Endothelial cell of umbilical vein (primary cell): ENCODE measurements at regions not wholly inside any gene's neighbourhood (a gene's known extent, or its start where the extent isn't known, plus 50 kb on each side); places are given as distances from the start of the nearest gene placed in this dataset.

Experiments used
- BruUV-seq: library from RNA; stranded (reverse); fragments of 400-500 nt; replicated peaks from 2 replicates; lab custom pipeline; 2021; lab: Mats Ljungman, UMichigan
- CTCF ChIA-PET: fragments of 300-600, 350-600 bp; sonication (Branson Sonifier 250); formaldehyde crosslinking; loops from one replicate; lab custom pipeline; 2021; ENCODE audit warnings: antibody characterized with exemption, inconsistent platforms; lab: Charles Lee
- POLR2A ChIA-PET: fragments of 300-600, 350-600 bp; sonication (Branson Sonifier 250); formaldehyde crosslinking; loops from one replicate; lab custom pipeline; 2021; ENCODE audit warnings: antibody characterized with exemption, inconsistent platforms; lab: Charles Lee
- DNase-seq: peaks from one replicate; pipeline ENCODE4 v3.0.0-alpha.2; 2011; ENCODE audit warnings: low read depth, low spot score
- FAIRE-seq: peaks from 2 replicates; lab custom pipeline; 2011; peaks lifted over from hg19 to GRCh38; lab: Jason Lieb, UNC
- H2AFZ ChIP-seq: 2 replicates; pipeline ENCODE4 v1.6.0; 2012; ENCODE audit warnings: low read depth, low read length, control low read depth, inconsistent platforms
- H3K27ac ChIP-seq: 2 replicates; pipeline ENCODE4 v1.5.1; 2011; ENCODE audit warnings: low read depth, mild to moderate bottlenecking, control low read depth, low read length, moderate library complexity; ENCODE audit not compliant: insufficient read depth
- H3K27me3 ChIP-seq, 2 experiments: 2 replicates each; pipeline versions ENCODE4 v1.6.0 to v1.6.1; 2011; ENCODE audit warnings: low read length in 2 of 2, mixed read lengths in 1 of 2; ENCODE audit not compliant: control insufficient read depth in 2 of 2, insufficient read depth in 2 of 2
- H3K36me3 ChIP-seq, 2 experiments: 2 replicates in 1 of 2; 3 replicates in 1 of 2; pipeline ENCODE4 v1.5.1; 2011; ENCODE audit warnings: low read length in 2 of 2, mild to moderate bottlenecking in 1 of 2, moderate library complexity in 1 of 2; ENCODE audit not compliant: control insufficient read depth in 2 of 2, insufficient read depth in 2 of 2; ENCODE audit errors: extremely low read depth in 1 of 2
- H3K4me1 ChIP-seq: 3 replicates; pipeline ENCODE4 v1.5.1; 2011; ENCODE audit warnings: mild to moderate bottlenecking, low read length; ENCODE audit not compliant: control insufficient read depth, insufficient read depth; ENCODE audit errors: extremely low read depth
- H3K4me2 ChIP-seq: 2 replicates; pipeline ENCODE4 v1.6.1; 2011; ENCODE audit warnings: low read length, control low read depth, mixed read lengths; ENCODE audit not compliant: insufficient read depth
- H3K4me3 ChIP-seq, 3 experiments: fragments of 200-600 bp in 1 of 3; sonication (generic), shearing (Covaris generic) in 1 of 3; replicated peaks in 1 of 3; 2 replicates each; pipeline ENCODE4 v1.5.1; 2011 to 2016; ENCODE audit warnings: control low read depth in 3 of 3, low read length in 3 of 3, mild to moderate bottlenecking in 2 of 3, inconsistent platforms in 1 of 3, low read depth in 1 of 3, moderate library complexity in 1 of 3; ENCODE audit not compliant: insufficient read depth in 1 of 3
- H3K79me2 ChIP-seq: 2 replicates; pipeline ENCODE4 v1.6.0; 2012; ENCODE audit warnings: low read length, inconsistent platforms; ENCODE audit not compliant: control insufficient read depth, insufficient read depth
- H3K9ac ChIP-seq: replicated peaks from 2 replicates; pipeline ENCODE3; 2011; ENCODE audit warnings: low read length, control low read depth; ENCODE audit not compliant: insufficient read depth; ENCODE audit errors: extremely low read depth
- H3K9me1 ChIP-seq: replicated peaks from 3 replicates; pipeline ENCODE4 v1.6.0; 2011; ENCODE audit warnings: mild to moderate bottlenecking, low read length; ENCODE audit not compliant: control insufficient read depth, insufficient read depth; ENCODE audit errors: extremely low read depth
- H3K9me3 ChIP-seq: replicated peaks from 2 replicates; pipeline ENCODE4 v1.5.1; 2012; ENCODE audit warnings: low read length, inconsistent platforms; ENCODE audit not compliant: control insufficient read depth, insufficient read depth
- H4K20me1 ChIP-seq: replicated peaks from 2 replicates; pipeline ENCODE3; 2011; ENCODE audit warnings: mild to moderate bottlenecking, low read length; ENCODE audit not compliant: control insufficient read depth, insufficient read depth; ENCODE audit errors: extremely low read depth
- EZH2 ChIP-seq: IDR thresholded peaks from 2 replicates; pipeline ENCODE4 v1.6.1; 2012; ENCODE audit warnings: borderline replicate concordance, low read depth, mild to moderate bottlenecking, moderate library complexity, low read length, inconsistent platforms; ENCODE audit not compliant: severe bottlenecking
- FOS ChIP-seq: IDR thresholded peaks from 2 replicates; pipeline ENCODE4 v1.6.1; 2011; ENCODE audit warnings: mild to moderate bottlenecking, low read length, moderate library complexity, borderline replicate concordance; ENCODE audit not compliant: insufficient read depth
- GATA2 ChIP-seq: IDR thresholded peaks from 2 replicates; pipeline ENCODE4 v1.7.0; 2011; ENCODE audit warnings: low read depth, mild to moderate bottlenecking, moderate library complexity, mixed read lengths, low read length; ENCODE audit not compliant: insufficient read length, insufficient read depth
- JUN ChIP-seq: IDR thresholded peaks from 2 replicates; pipeline ENCODE4 v1.6.1; 2011; ENCODE audit warnings: borderline replicate concordance, low read depth; ENCODE audit not compliant: insufficient read length, insufficient read depth
- MYC ChIP-seq: IDR thresholded peaks from one replicate; pipeline ENCODE4 v1.6.1; 2011; ENCODE audit warnings: mild to moderate bottlenecking, low read depth, low read length
- POLR2A ChIP-seq: IDR thresholded peaks from 2 replicates; pipeline ENCODE4 v1.6.1; 2012; ENCODE audit warnings: low read depth, mild to moderate bottlenecking, control low read depth, low read length
- POLR2AphosphoS5 ChIP-seq: IDR thresholded peaks from 2 replicates; pipeline ENCODE4 v1.6.1; 2012; ENCODE audit warnings: low read depth, mild to moderate bottlenecking, control low read depth, low read length, moderate library complexity; ENCODE audit not compliant: insufficient read depth
- dilution Hi-C: fragments of 300-500 bp; cut with MboI; formaldehyde crosslinking; loops from one replicate; pipeline ENCODE4 v1.15.0; 2019; ENCODE audit warnings: low sequenced_read_pairs; ENCODE audit not compliant: extremely low pct_ligation_motif_present
- intact Hi-C: fragments of 100-400 bp; cut with micrococcal nuclease; formaldehyde crosslinking; loops from one replicate; pipeline ENCODE4 v1.10.0; 2022
- TF ChIP-seq, protein P1 (sequence below): IDR thresholded peaks from 2 replicates; pipeline ENCODE4 v1.6.1; 2011; ENCODE audit not compliant: insufficient read depth, insufficient read length
- TF ChIP-seq, protein P2 (sequence below), 2 donors: IDR thresholded peaks; 1 replicate in 1 of 2; 2 replicates in 1 of 2; pipeline ENCODE4 v1.5.1; 2011; ENCODE audit warnings: low read length in 2 of 2, mild to moderate bottlenecking in 2 of 2, moderate library complexity in 2 of 2, control low read depth in 1 of 2, inconsistent platforms in 1 of 2, low read depth in 1 of 2; ENCODE audit not compliant: insufficient read depth in 1 of 2; ENCODE audit errors: extremely low read depth in 1 of 2

DNA sequence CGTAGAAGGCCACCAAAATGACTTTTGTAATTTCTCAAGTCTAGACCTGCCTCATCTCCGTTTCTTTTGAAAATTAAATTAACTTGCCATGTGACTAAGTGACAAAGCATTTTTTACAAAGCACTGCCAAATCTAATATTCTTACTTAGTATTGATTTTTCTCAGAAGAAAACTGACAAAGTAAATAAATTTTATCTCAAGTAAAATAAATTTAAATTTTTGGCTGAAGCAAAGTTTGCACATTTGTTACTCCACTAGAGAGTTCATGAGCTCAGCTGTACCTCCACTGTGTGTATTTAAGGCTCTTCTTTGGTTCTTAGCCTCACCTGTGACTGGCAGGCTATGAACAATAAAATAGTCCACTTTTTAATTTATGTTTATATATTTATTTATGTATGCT, 441.1 kb upstream of the PCDH10 start:
- no peaks in the 10 kb centered on the region for H4K20me1 ChIP-seq
- no peaks in the 10 kb centered on the region for H3K4me1 ChIP-seq
- CTCF ChIA-PET = no interaction called here
- H3K4me2 ChIP-seq = no peak overlapping the region
- H3K27ac ChIP-seq = no peak overlapping the region
- DNase-seq = no peak
- intact Hi-C loops (no loop called here), dilution Hi-C loops (no loop called here)
- H3K9me1 ChIP-seq = no peaks in the 10 kb centered on the region
- H3K9me3 ChIP-seq = no peaks in the 10 kb centered on the region
- H3K79me2 ChIP-seq = no peaks in the 10 kb centered on the region
- H3K36me3 ChIP-seq = no peaks in the 10 kb centered on the region
- POLR2A ChIA-PET = no interaction called here
- BruUV-seq = no TSS peak
- no peak for FAIRE-seq
- no peak overlapping the region for H3K4me3 ChIP-seq
- H3K27me3 ChIP-seq = no peaks in the 10 kb centered on the region
- no peak overlapping the region for H3K9ac ChIP-seq
- TF ChIP-seq, protein P1, sequence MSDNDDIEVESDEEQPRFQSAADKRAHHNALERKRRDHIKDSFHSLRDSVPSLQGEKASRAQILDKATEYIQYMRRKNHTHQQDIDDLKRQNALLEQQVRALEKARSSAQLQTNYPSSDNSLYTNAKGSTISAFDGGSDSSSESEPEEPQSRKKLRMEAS = no peak
- TF ChIP-seq POLR2AphosphoS5 (no peak), EZH2 (no peak), MYC (no peak), FOS (no peak), JUN (no peak), POLR2A (no peak), GATA2 (no peak)
- TF ChIP-seq, protein P2, sequence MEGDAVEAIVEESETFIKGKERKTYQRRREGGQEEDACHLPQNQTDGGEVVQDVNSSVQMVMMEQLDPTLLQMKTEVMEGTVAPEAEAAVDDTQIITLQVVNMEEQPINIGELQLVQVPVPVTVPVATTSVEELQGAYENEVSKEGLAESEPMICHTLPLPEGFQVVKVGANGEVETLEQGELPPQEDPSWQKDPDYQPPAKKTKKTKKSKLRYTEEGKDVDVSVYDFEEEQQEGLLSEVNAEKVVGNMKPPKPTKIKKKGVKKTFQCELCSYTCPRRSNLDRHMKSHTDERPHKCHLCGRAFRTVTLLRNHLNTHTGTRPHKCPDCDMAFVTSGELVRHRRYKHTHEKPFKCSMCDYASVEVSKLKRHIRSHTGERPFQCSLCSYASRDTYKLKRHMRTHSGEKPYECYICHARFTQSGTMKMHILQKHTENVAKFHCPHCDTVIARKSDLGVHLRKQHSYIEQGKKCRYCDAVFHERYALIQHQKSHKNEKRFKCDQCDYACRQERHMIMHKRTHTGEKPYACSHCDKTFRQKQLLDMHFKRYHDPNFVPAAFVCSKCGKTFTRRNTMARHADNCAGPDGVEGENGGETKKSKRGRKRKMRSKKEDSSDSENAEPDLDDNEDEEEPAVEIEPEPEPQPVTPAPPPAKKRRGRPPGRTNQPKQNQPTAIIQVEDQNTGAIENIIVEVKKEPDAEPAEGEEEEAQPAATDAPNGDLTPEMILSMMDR (IDR thresholded peaks at IDR 0.05; ENCODE audit: extremely low read depth in 1 of 2, insufficient read depth in 1 of 2, low read depth in 1 of 2, low read length in 2 of 2) = no peak
- H2AFZ ChIP-seq = no peak overlapping the region
